BLaER1 treated with 17β-estradiol and CSF1 and Interleukin-3, amounts not matched to agents 10 nM and 100 nM (cell line): ENCODE measurements at regions not wholly inside any gene's neighbourhood (a gene's known extent, or its start where the extent isn't known, plus 50 kb on each side); places are given as distances from the start of the nearest gene placed in this dataset.
"Not testable (repeated sequence)": the region's sequence is repeated elsewhere in the genome, so short reads cannot be mapped to it uniquely, and the experiment has no call there.

Experiments
- H3K27ac ChIP-seq, 11 experiments: shearing (Covaris generic); formaldehyde crosslinking; 2 replicates each; pipeline ENCODE4 v1.8.1; 2022
- H3K27me3 ChIP-seq, 11 experiments: shearing (Covaris generic); formaldehyde crosslinking; 2 replicates each; pipeline ENCODE4 v1.8.1; 2022
- H3K36me3 ChIP-seq, 11 experiments: shearing (Covaris generic); formaldehyde crosslinking; 2 replicates each; pipeline ENCODE4 v1.8.1; 2022
- H3K4me1 ChIP-seq, 10 experiments: shearing (Covaris generic); formaldehyde crosslinking; 2 replicates each; pipeline ENCODE4 v1.8.1; 2022
- H3K4me2 ChIP-seq, 11 experiments: shearing (Covaris generic); formaldehyde crosslinking; 2 replicates each; pipeline ENCODE4 v1.8.1; 2022
- H3K4me3 ChIP-seq, 10 experiments: shearing (Covaris generic); formaldehyde crosslinking; 2 replicates each; pipeline ENCODE4 v1.8.1; 2022
- H3K9ac ChIP-seq, 11 experiments: shearing (Covaris generic); formaldehyde crosslinking; 2 replicates each; pipeline ENCODE4 v1.8.1; 2022
- H3K9me3 ChIP-seq, 11 experiments: shearing (Covaris generic); formaldehyde crosslinking; replicated peaks in 1 of 11; 2 replicates each; pipeline ENCODE4 v1.8.1; 2022
- H4K20me1 ChIP-seq, 11 experiments: shearing (Covaris generic); formaldehyde crosslinking; 2 replicates each; pipeline ENCODE4 v1.8.1; 2022
- Cebpa-rat ChIP-seq, 11 experiments: shearing (Covaris generic); IDR thresholded peaks; 2 replicates each; pipeline ENCODE4 v1.8.1; 2022

- not testable (repeated sequence) for H3K27me3 ChIP-seq, H3K4me1 ChIP-seq, H3K9ac ChIP-seq, H4K20me1 ChIP-seq, H3K4me2 ChIP-seq, H3K36me3 ChIP-seq, H3K9me3 ChIP-seq, H3K4me3 ChIP-seq, H3K27ac ChIP-seq
Observed at GRCh38 chr15:84130098-84130831, 105.3 kb upstream of the GOLGA6L4 start.

- H3K27ac ChIP-seq, H4K20me1 ChIP-seq, H3K4me1 ChIP-seq, H3K4me3 ChIP-seq, H3K9me3 ChIP-seq, H3K4me2 ChIP-seq, H3K9ac ChIP-seq, H3K27me3 ChIP-seq, H3K36me3 ChIP-seq: not testable (repeated sequence)
Observed at GRCh38 chr15:84135931-84136456, 99.6 kb upstream of the GOLGA6L4 start.

GRCh38 chr15:84142888-84143337, 92.7 kb upstream of the GOLGA6L4 start:
- H3K36me3 ChIP-seq: no peaks in the 10 kb centered on the region
- H3K27me3 ChIP-seq: peaks cover 0 to 7% (median 0%) of the 10 kb centered on the region in 11 experiments; a peak in 2 of 22 replicates
- no peak for TF ChIP-seq Cebpa-rat (IDR thresholded peaks at IDR 0.05)
- H3K4me1 ChIP-seq: peaks cover 0 to 15% (median 12%) of the 10 kb centered on the region in 10 experiments; a peak in 13 of 20 replicates
- H3K4me2 ChIP-seq: peak overlapping the region in 8 of 11 experiments; percentile 13 to 66 (median 49); a peak in 12 of 22 replicates
- H3K9ac ChIP-seq: no peak overlapping the region
- H3K4me3 ChIP-seq: no peak overlapping the region
- H3K9me3 ChIP-seq: no peaks in the 10 kb centered on the region
- H3K27ac ChIP-seq: no peak overlapping the region
- H4K20me1 ChIP-seq: no peaks in the 10 kb centered on the region

- Histone ChIP-seq H4K20me1 (no peaks in the 10 kb centered on the region), H3K4me2 (peak overlapping the region in 7 of 11 experiments; percentile 2 to 50 (median 30); a peak in 4 of 22 replicates), H3K4me1 (peaks cover 0 to 15% (median 12%) of the 10 kb centered on the region in 10 experiments; a peak in 13 of 20 replicates), H3K4me3 (no peak overlapping the region), H3K9ac (no peak overlapping the region), H3K27me3 (peaks cover 0 to 7% (median 0%) of the 10 kb centered on the region in 11 experiments; a peak in 2 of 22 replicates), H3K9me3 (no peaks in the 10 kb centered on the region), H3K36me3 (no peaks in the 10 kb centered on the region), H3K27ac (no peak overlapping the region)
- no peak for TF ChIP-seq Cebpa-rat (IDR thresholded peaks at IDR 0.05)
Observed at GRCh38 chr15:84143753-84144314, 91.7 kb upstream of the GOLGA6L4 start.

- H3K9ac ChIP-seq, H3K27me3 ChIP-seq, H3K9me3 ChIP-seq, H3K4me3 ChIP-seq, H3K27ac ChIP-seq, H3K36me3 ChIP-seq, H4K20me1 ChIP-seq: not testable (repeated sequence)
- H3K4me2 ChIP-seq: 0 out of 22 replicates have a peak overlapping the region, but pooled peaks of 1 of the 11 experiments have one; percentile 3
- H3K4me1 ChIP-seq: peaks cover 0 to 15% (median 12%) of the 10 kb centered on the region in 10 experiments; a peak in 13 of 20 replicates
Observed at GRCh38 chr15:84144946-84145345, 90.6 kb upstream of the GOLGA6L4 start.

GRCh38 chr15:84146299-84146698, 89.3 kb upstream of the GOLGA6L4 start:
- H3K4me1 ChIP-seq: peaks cover 0 to 15% (median 12%) of the 10 kb centered on the region in 10 experiments; a peak in 13 of 20 replicates
- H3K9me3 ChIP-seq, H3K27me3 ChIP-seq, H3K4me3 ChIP-seq, H4K20me1 ChIP-seq, H3K27ac ChIP-seq, H3K4me2 ChIP-seq, H3K9ac ChIP-seq, H3K36me3 ChIP-seq: not testable (repeated sequence)

- not testable (repeated sequence) for H3K4me3 ChIP-seq, H3K27me3 ChIP-seq, H3K36me3 ChIP-seq, H3K27ac ChIP-seq, H4K20me1 ChIP-seq, H3K9ac ChIP-seq, H3K4me2 ChIP-seq, H3K9me3 ChIP-seq
- H3K4me1 ChIP-seq: peaks cover under 1 to 18% (median 15%) of the 10 kb centered on the region in 10 experiments; a peak in 19 of 20 replicates
Observed at GRCh38 chr15:84147307-84147706, 88.3 kb upstream of the GOLGA6L4 start.

GRCh38 chr15:84151205-84151931, 84.2 kb upstream of the GOLGA6L4 start:
- Histone ChIP-seq H3K27me3 (no peaks in the 10 kb centered on the region), H3K9me3 (no peaks in the 10 kb centered on the region), H3K4me3 (no peak overlapping the region), H3K4me1 (peaks cover 6 to 13% (median 11%) of the 10 kb centered on the region in 10 experiments), H4K20me1 (no peaks in the 10 kb centered on the region), H3K4me2 (no peak overlapping the region), H3K9ac (no peak overlapping the region), H3K36me3 (no peaks in the 10 kb centered on the region), H3K27ac (no peak overlapping the region)
- TF ChIP-seq Cebpa-rat (IDR thresholded peaks at IDR 0.05): no peak

- not testable (repeated sequence) for H4K20me1 ChIP-seq, H3K27me3 ChIP-seq, H3K27ac ChIP-seq, H3K36me3 ChIP-seq, H3K9ac ChIP-seq, H3K4me3 ChIP-seq, H3K9me3 ChIP-seq
- Histone ChIP-seq H3K4me2 (peak overlapping the region; percentile 23 to 66 (median 56); a peak in 19 of 22 replicates), H3K4me1 (peaks cover 6 to 13% (median 11%) of the 10 kb centered on the region in 10 experiments)
Observed at GRCh38 chr15:84152381-84152979, 83.1 kb upstream of the GOLGA6L4 start.

- H3K4me1 ChIP-seq: peaks cover 6 to 13% (median 11%) of the 10 kb centered on the region in 10 experiments
- H3K4me3 ChIP-seq, H3K36me3 ChIP-seq: not testable (repeated sequence)
Observed at GRCh38 chr15:84153655-84154140, 81.9 kb upstream of the GOLGA6L4 start.

GRCh38 chr15:84154314-84154713, 81.3 kb upstream of the GOLGA6L4 start:
- not testable (repeated sequence) for H3K36me3 ChIP-seq, H3K4me2 ChIP-seq, H3K4me3 ChIP-seq, H3K27me3 ChIP-seq, H3K9me3 ChIP-seq, H4K20me1 ChIP-seq, H3K9ac ChIP-seq, H3K27ac ChIP-seq
- peaks cover 6 to 13% (median 11%) of the 10 kb centered on the region in 10 experiments for H3K4me1 ChIP-seq

More at GRCh38 chr15:84153655-84154140, 81.9 kb upstream of the GOLGA6L4 start:
- H3K9me3 ChIP-seq, H3K27me3 ChIP-seq, H3K27ac ChIP-seq, H3K9ac ChIP-seq, H3K4me2 ChIP-seq, H4K20me1 ChIP-seq: not testable (repeated sequence)

GRCh38 chr15:84154787-84155186, 80.8 kb upstream of the GOLGA6L4 start:
- H3K36me3 ChIP-seq: not testable (repeated sequence)

More at GRCh38 chr15:84154787-84155186, 80.8 kb upstream of the GOLGA6L4 start:
- H3K27ac ChIP-seq, H3K4me3 ChIP-seq, H3K4me2 ChIP-seq, H4K20me1 ChIP-seq, H3K9ac ChIP-seq, H3K9me3 ChIP-seq, H3K27me3 ChIP-seq: not testable (repeated sequence)
- H3K4me1 ChIP-seq: peaks cover 6 to 13% (median 11%) of the 10 kb centered on the region in 10 experiments
